H9 (cell line): ENCODE measurements at regions not wholly inside any gene's neighbourhood (a gene's known extent, or its start where the extent isn't known, plus 50 kb on each side); places are given as distances from the start of the nearest gene placed in this dataset.

Source experiments
- DNase-seq: peaks from one replicate; pipeline ENCODE4 v3.0.0-alpha.2; 2017
- H2AFZ ChIP-seq: one replicate; pipeline ENCODE4 v1.6.1; 2013; ENCODE audit warnings: mild to moderate bottlenecking, low read length, control low read depth, moderate library complexity
- H2AK5ac ChIP-seq: 2 replicates; pipeline ENCODE4 v1.6.1; 2013; ENCODE audit warnings: low read length, control low read depth, mixed read lengths; ENCODE audit not compliant: insufficient read length
- H2BK120ac ChIP-seq: one replicate; pipeline ENCODE4 v1.6.1; 2013; ENCODE audit warnings: low read depth, mild to moderate bottlenecking, low read length, control low read depth, inconsistent platforms; ENCODE audit not compliant: poor library complexity, severe bottlenecking
- H2BK12ac ChIP-seq: 2 replicates; pipeline ENCODE4 v1.6.1; 2013; ENCODE audit warnings: low read length, control low read depth, mixed read lengths, low read depth; ENCODE audit not compliant: insufficient read length
- H2BK15ac ChIP-seq: 2 replicates; pipeline ENCODE4 v1.6.1; 2013; ENCODE audit warnings: low read depth, low read length, control low read depth
- H2BK20ac ChIP-seq: one replicate; pipeline ENCODE4 v1.6.1; 2013; ENCODE audit warnings: low read depth, mild to moderate bottlenecking, low read length, control low read depth, inconsistent platforms; ENCODE audit not compliant: poor library complexity, severe bottlenecking
- H2BK5ac ChIP-seq: 2 replicates; pipeline ENCODE4 v1.6.1; 2013; ENCODE audit warnings: low read length, control low read depth, mixed read lengths; ENCODE audit not compliant: insufficient read length
- H3K14ac ChIP-seq: 2 replicates; pipeline ENCODE4 v1.6.1; 2013; ENCODE audit warnings: low read length, control low read depth; ENCODE audit not compliant: insufficient read depth
- H3K18ac ChIP-seq: 2 replicates; pipeline ENCODE4 v1.6.1; 2013; ENCODE audit warnings: low read depth, mild to moderate bottlenecking, mixed read lengths, low read length, control low read depth; ENCODE audit not compliant: insufficient read length
- H3K23ac ChIP-seq: 2 replicates; pipeline ENCODE4 v1.6.1; 2013; ENCODE audit warnings: low read length, control low read depth, mixed read lengths, low read depth; ENCODE audit not compliant: insufficient read length
- H3K23me2 ChIP-seq: 2 replicates; pipeline ENCODE4 v1.6.1; 2013; ENCODE audit warnings: low read depth, mild to moderate bottlenecking, mixed read lengths, low read length, control low read depth; ENCODE audit not compliant: insufficient read length, poor library complexity, severe bottlenecking
- H3K27ac ChIP-seq: 2 replicates; pipeline ENCODE4 v1.5.1; 2013; ENCODE audit warnings: low read length, control low read depth, mixed read lengths, low read depth; ENCODE audit not compliant: insufficient read length
- H3K27me3 ChIP-seq: 2 replicates; pipeline ENCODE4 v1.6.1; 2013; ENCODE audit warnings: low read length, control low read depth, inconsistent platforms; ENCODE audit not compliant: insufficient read depth
- H3K4ac ChIP-seq: 2 replicates; pipeline ENCODE4 v1.6.1; 2013; ENCODE audit warnings: low read depth, mild to moderate bottlenecking, control low read depth, inconsistent platforms, low read length, moderate library complexity
- H3K4me1 ChIP-seq: 2 replicates; pipeline ENCODE4 v1.6.1; 2013; ENCODE audit warnings: low read length, control low read depth, inconsistent platforms; ENCODE audit not compliant: insufficient read depth
- H3K4me2 ChIP-seq: 2 replicates; pipeline ENCODE4 v1.6.1; 2013; ENCODE audit warnings: low read length, control low read depth, mixed read lengths; ENCODE audit not compliant: insufficient read length, insufficient read depth
- H3K56ac ChIP-seq: 2 replicates; pipeline ENCODE4 v1.6.1; 2013; ENCODE audit warnings: low read depth, mild to moderate bottlenecking, mixed read lengths, low read length, control low read depth; ENCODE audit not compliant: insufficient read length
- H3K79me1 ChIP-seq: 2 replicates; pipeline ENCODE4 v1.6.1; 2013; ENCODE audit warnings: low read depth, mild to moderate bottlenecking, moderate library complexity, low read length, control low read depth, inconsistent platforms; ENCODE audit not compliant: insufficient read depth, poor library complexity, severe bottlenecking
- H3K79me2 ChIP-seq: 2 replicates; pipeline ENCODE4 v1.6.1; 2013; ENCODE audit warnings: low read length, control low read depth, inconsistent platforms; ENCODE audit not compliant: insufficient read depth
- H3K9ac ChIP-seq: 2 replicates; pipeline ENCODE4 v1.6.1; 2013; ENCODE audit warnings: low read length, control low read depth, mixed read lengths; ENCODE audit not compliant: insufficient read length; ENCODE audit errors: extremely low read depth
- H3K9me3 ChIP-seq: one replicate; pipeline ENCODE4 v1.6.1; 2013; ENCODE audit warnings: low read depth, low read length, inconsistent platforms; ENCODE audit not compliant: control insufficient read depth
- H3T11ph ChIP-seq: one replicate; pipeline ENCODE4 v1.6.1; 2013; ENCODE audit warnings: mild to moderate bottlenecking, low read length, control low read depth, inconsistent platforms
- H4K20me1 ChIP-seq: one replicate; pipeline ENCODE4 v1.6.1; 2013; ENCODE audit not compliant: control insufficient read depth, insufficient read length, insufficient read depth
- H4K5ac ChIP-seq: 2 replicates; pipeline ENCODE4 v1.6.1; 2013; ENCODE audit warnings: low read depth, mild to moderate bottlenecking, mixed read lengths, low read length, control low read depth; ENCODE audit not compliant: insufficient read length
- H4K8ac ChIP-seq: replicated peaks from 2 replicates; pipeline ENCODE4 v1.6.1; 2013; ENCODE audit warnings: low read length, control low read depth, mixed read lengths, low read depth; ENCODE audit not compliant: insufficient read length
- H4K91ac ChIP-seq: 2 replicates; pipeline ENCODE4 v1.6.1; 2013; ENCODE audit warnings: low read depth, mild to moderate bottlenecking, moderate library complexity, mixed read lengths, low read length, control low read depth; ENCODE audit not compliant: insufficient read length
- H3K27ac Mint-ChIP-seq, 3 experiments: 2 replicates in 2 of 3; 3 replicates in 1 of 3; pipeline ENCODE4 v1.8.0; 2020 to 2021; ENCODE audit warnings: mixed read lengths in 3 of 3, mild to moderate bottlenecking in 1 of 3, moderate library complexity in 1 of 3
- H3K27me3 Mint-ChIP-seq: 2 replicates; pipeline ENCODE4 v1.8.0; 2021; ENCODE audit warnings: low read depth, mild to moderate bottlenecking, moderate library complexity, mixed read lengths
- H3K36me3 Mint-ChIP-seq, 3 experiments: 2 replicates in 2 of 3; 3 replicates in 1 of 3; pipeline ENCODE4 v1.8.0; 2020 to 2021; ENCODE audit warnings: low read depth in 3 of 3, mixed read lengths in 3 of 3; ENCODE audit not compliant: insufficient read depth in 1 of 3
- H3K4me1 Mint-ChIP-seq, 2 experiments: 2 replicates each; pipeline ENCODE4 v1.8.0; 2020; ENCODE audit warnings: mixed read lengths in 2 of 2
- H3K4me3 Mint-ChIP-seq, 2 experiments: 2 replicates in 1 of 2; 3 replicates in 1 of 2; pipeline ENCODE4 v1.8.0; 2020 to 2021; ENCODE audit warnings: mild to moderate bottlenecking in 2 of 2, mixed read lengths in 2 of 2, moderate library complexity in 1 of 2
- H3K9me3 Mint-ChIP-seq, 2 experiments: 2 replicates in 1 of 2; 3 replicates in 1 of 2; pipeline ENCODE4 v1.8.0; 2020; ENCODE audit warnings: mild to moderate bottlenecking in 2 of 2, mixed read lengths in 2 of 2, moderate library complexity in 1 of 2
- CTCF ChIP-seq: fragments of 200-600 bp; sonication (generic); conservative IDR thresholded peaks from 3 replicates; pipeline ENCODE4 v1.8.0; 2021; ENCODE audit warnings: antibody characterized with exemption, mild to moderate bottlenecking
- WGBS: extraction: QIAGEN DNeasy Blood & Tissue Kit; methylation state at CpG from one replicate; pipeline ENCODE4 v1.1.7; 2013; ENCODE audit warnings: missing lambda C conversion rate, low lambda C conversion rate, mixed read lengths; ENCODE audit not compliant: insufficient read length; ENCODE audit errors: extremely low coverage; 5-methylcytosine and 5-hydroxymethylcytosine counted together

- Histone ChIP-seq H3K79me1 (no peaks in the 10 kb centered on the region), H2AFZ (no peak overlapping the region), H3K14ac (no peak overlapping the region), H2BK15ac (no peak overlapping the region), H3K4ac (no peak overlapping the region), H2BK12ac (no peak overlapping the region), H4K20me1 (no peaks in the 10 kb centered on the region), H3K9ac (no peak overlapping the region), H2AK5ac (no peak overlapping the region), H3K27me3 (no peaks in the 10 kb centered on the region), H3K27ac (no peak overlapping the region), H2BK120ac (no peak overlapping the region), H3K18ac (no peak overlapping the region), H3K79me2 (no peaks in the 10 kb centered on the region), H3K4me1 (no peaks in the 10 kb centered on the region), H3K23ac (no peak overlapping the region), H4K91ac (no peak overlapping the region), H3K9me3 (no peaks in the 10 kb centered on the region), H2BK5ac (no peak overlapping the region), H4K5ac (no peak overlapping the region), H3K4me2 (no peak overlapping the region), H3K23me2 (no peaks in the 10 kb centered on the region), H2BK20ac (no peak overlapping the region), H4K8ac (no peak overlapping the region), H3T11ph (no peak overlapping the region), H3K56ac (no peak overlapping the region)
- H3K4me3 Mint-ChIP-seq, result no peak overlapping the region
- no peak for DNase-seq
- H3K27ac Mint-ChIP-seq, result no peak overlapping the region
- H3K36me3 Mint-ChIP-seq, result no peaks in the 10 kb centered on the region
- no peaks in the 10 kb centered on the region for H3K27me3 Mint-ChIP-seq
- TF ChIP-seq CTCF, result no peak
- H3K9me3 Mint-ChIP-seq, result no peaks in the 10 kb centered on the region
- H3K4me1 Mint-ChIP-seq, result peaks cover 0 to 3% of the 10 kb centered on the region in 2 experiments; a peak in 1 of 4 replicates
- no CpG with 5 or more reads among the region's 2 CpGs for WGBS
Observed at GRCh38 chr2:122366427-122366826, 611.0 kb downstream of the TSN start.
